ENCODE measurements at regions not wholly inside any gene's neighbourhood (a gene's known extent, or its start where the extent isn't known, plus 50 kb on each side); places are given as distances from the start of the nearest gene placed in this dataset.

- intact Hi-C loops (cut with micrococcal nuclease) (no loop called here), in situ Hi-C loops (cut with MboI) (no loop called here)
- Histone ChIP-seq H4K20me1 (replicated peaks; ENCODE audit: control insufficient read depth, insufficient read depth, low read length) (no peaks in the 10 kb centered on the region), H3K9me3 (replicated peaks; ENCODE audit: control insufficient read depth, insufficient read depth, low read depth, low read length) (no peaks in the 10 kb centered on the region), H3K4me2 (ENCODE audit: insufficient read depth, low read length) (no peak overlapping the region), H3K9me1 (ENCODE audit: control insufficient read depth, insufficient read depth, low read length) (no peaks in the 10 kb centered on the region), H3K36me3 (ENCODE audit: control insufficient read depth, insufficient read depth, low read length) (no peaks in the 10 kb centered on the region), H3K9ac (ENCODE audit: insufficient read depth in 1 of 2, low read depth in 2 of 2, low read length in 2 of 2) (no peak overlapping the region), H3K79me2 (ENCODE audit: control insufficient read depth, insufficient read depth, low read length) (no peaks in the 10 kb centered on the region), H3K4me1 (replicated peaks in 1 of 2; ENCODE audit: control insufficient read depth in 2 of 2, insufficient read depth in 2 of 2, low read length in 2 of 2) (no peaks in the 10 kb centered on the region), H3K4me3 (no peak overlapping the region), H3K27me3 (ENCODE audit: control insufficient read depth in 2 of 2, insufficient read depth in 2 of 2, low read length in 2 of 2) (no peaks in the 10 kb centered on the region), H3K27ac (ENCODE audit: extremely low read depth, low read depth, low read length) (no peak overlapping the region), H2AFZ (ENCODE audit: low read depth, low read length) (no peak overlapping the region)
- FAIRE-seq (no peak), ATAC-seq (no peak), DNase-seq (ENCODE audit: extremely low read depth in 1 of 4, low spot score in 3 of 4) (no peak)
- TF ChIP-seq ELK1 (CRISPR knock-in tag; IDR thresholded peaks at IDR 0.05) (no peak), ZNF655 (CRISPR knock-in tag; IDR thresholded peaks at IDR 0.05) (no peak), SETDB1 (IDR thresholded peaks at IDR 0.05; ENCODE audit: low read length) (no peak)
- no TSS peak for BruUV-seq (replicated peaks)
- ChIA-PET CTCF (ENCODE audit: low intra/inter-chr PET ratio) (no interaction called here), POLR2A (no interaction called here)
These were observed 1219.4 kb upstream of the C9orf72 start for GRCh38 chr9:28792716-28793115.

DNA sequence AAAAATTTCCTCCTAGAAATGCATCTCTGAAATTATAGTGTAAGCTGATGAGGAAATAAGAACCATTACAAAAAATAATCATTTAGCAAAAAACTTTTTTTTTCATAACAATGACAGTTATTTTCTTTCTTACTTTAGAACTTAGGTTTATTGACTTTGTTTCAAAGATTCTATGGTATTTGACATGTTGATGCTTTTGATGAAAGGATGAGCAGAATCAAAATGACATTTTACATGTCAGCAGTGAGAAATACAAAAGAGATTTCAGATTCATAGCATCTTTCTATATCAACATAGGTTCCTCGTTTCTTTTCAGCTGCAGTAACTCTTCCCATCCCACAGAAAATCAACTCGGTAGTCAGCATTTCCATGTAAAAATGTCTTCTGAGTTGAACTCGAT is 1226.6 kb upstream of the C9orf72 start:
- DNase-seq (ENCODE audit: extremely low read depth in 1 of 4, low spot score in 3 of 4) (no peak), ATAC-seq (no peak), FAIRE-seq (no peak)
- H3K27ac ChIP-seq (ENCODE audit: extremely low read depth, low read depth, low read length), result no peak overlapping the region
- no peaks in the 10 kb centered on the region for H3K9me3 ChIP-seq (replicated peaks; ENCODE audit: control insufficient read depth, insufficient read depth, low read depth, low read length)
- POLR2A ChIA-PET, result no interaction called here
- H3K4me2 ChIP-seq (ENCODE audit: insufficient read depth, low read length), result no peak overlapping the region
- no peaks in the 10 kb centered on the region for H4K20me1 ChIP-seq (replicated peaks; ENCODE audit: control insufficient read depth, insufficient read depth, low read length)
- no peak overlapping the region for H3K9ac ChIP-seq (ENCODE audit: insufficient read depth in 1 of 2, low read depth in 2 of 2, low read length in 2 of 2)
- no peaks in the 10 kb centered on the region for H3K9me1 ChIP-seq (ENCODE audit: control insufficient read depth, insufficient read depth, low read length)
- BruUV-seq (replicated peaks), result no TSS peak
- WGBS (ENCODE audit: insufficient coverage, low coverage, missing lambda C conversion rate), result no CpG with 5 or more reads among the region's 3 CpGs
- in situ Hi-C loops (cut with MboI), result no loop called here
- H3K79me2 ChIP-seq (ENCODE audit: control insufficient read depth, insufficient read depth, low read length), result no peaks in the 10 kb centered on the region
- H3K4me1 ChIP-seq (replicated peaks in 1 of 2; ENCODE audit: control insufficient read depth in 2 of 2, insufficient read depth in 2 of 2, low read length in 2 of 2), result no peaks in the 10 kb centered on the region
- CTCF ChIA-PET (ENCODE audit: low intra/inter-chr PET ratio), result no interaction called here
- H2AFZ ChIP-seq (ENCODE audit: low read depth, low read length), result no peak overlapping the region
- no peaks in the 10 kb centered on the region for H3K27me3 ChIP-seq (ENCODE audit: control insufficient read depth in 2 of 2, insufficient read depth in 2 of 2, low read length in 2 of 2)
- no peak overlapping the region for H3K4me3 ChIP-seq
- no peaks in the 10 kb centered on the region for H3K36me3 ChIP-seq (ENCODE audit: control insufficient read depth, insufficient read depth, low read length)
- intact Hi-C loops (cut with micrococcal nuclease), result no loop called here
- no peak for TF ChIP-seq SMARCA5 (IDR thresholded peaks at IDR 0.05)
- no peak for TF ChIP-seq DEAF1 (CRISPR knock-in tag; IDR thresholded peaks at IDR 0.05)
- no peak for TF ChIP-seq ZKSCAN8 (CRISPR knock-in tag; IDR thresholded peaks at IDR 0.05)
- no peak for TF ChIP-seq ZFPM2 (CRISPR knock-in tag; IDR thresholded peaks at IDR 0.05)
- no peak for TF ChIP-seq CSDE1 (IDR thresholded peaks at IDR 0.05)
- TF ChIP-seq PRDM10 (IDR thresholded peaks at IDR 0.05; ENCODE audit: partially characterized antibody), result no peak
- TF ChIP-seq HNRNPL (IDR thresholded peaks at IDR 0.05; ENCODE audit: low read depth, low read length), result no peak

Data from K562 (cell line).